Kidney epithelial cell (primary cell): ENCODE measurements at regions not wholly inside any gene's neighbourhood (a gene's known extent, or its start where the extent isn't known, plus 50 kb on each side); places are given as distances from the start of the nearest gene placed in this dataset.

Experiments
- DNase-seq: peaks from one replicate; pipeline ENCODE4 v3.0.0-alpha.2; 2010; ENCODE audit warnings: low read depth
- H3K27me3 ChIP-seq: 2 replicates; pipeline ENCODE4 v1.6.0; 2011; ENCODE audit warnings: low read length; ENCODE audit not compliant: control insufficient read depth, insufficient read depth
- H3K36me3 ChIP-seq: 2 replicates; pipeline ENCODE4 v1.5.1; 2011; ENCODE audit warnings: low read length; ENCODE audit not compliant: control insufficient read depth, insufficient read depth
- H3K4me3 ChIP-seq: 2 replicates; pipeline ENCODE4 v1.5.1; 2011; ENCODE audit warnings: low read depth, mild to moderate bottlenecking, control low read depth, low read length
- TF ChIP-seq, protein P1 (sequence below): IDR thresholded peaks from 2 replicates; pipeline ENCODE4 v1.5.1; 2011; ENCODE audit warnings: mild to moderate bottlenecking, moderate library complexity, low read length, control low read depth, inconsistent platforms; ENCODE audit not compliant: insufficient read depth, poor library complexity, severe bottlenecking

DNA sequence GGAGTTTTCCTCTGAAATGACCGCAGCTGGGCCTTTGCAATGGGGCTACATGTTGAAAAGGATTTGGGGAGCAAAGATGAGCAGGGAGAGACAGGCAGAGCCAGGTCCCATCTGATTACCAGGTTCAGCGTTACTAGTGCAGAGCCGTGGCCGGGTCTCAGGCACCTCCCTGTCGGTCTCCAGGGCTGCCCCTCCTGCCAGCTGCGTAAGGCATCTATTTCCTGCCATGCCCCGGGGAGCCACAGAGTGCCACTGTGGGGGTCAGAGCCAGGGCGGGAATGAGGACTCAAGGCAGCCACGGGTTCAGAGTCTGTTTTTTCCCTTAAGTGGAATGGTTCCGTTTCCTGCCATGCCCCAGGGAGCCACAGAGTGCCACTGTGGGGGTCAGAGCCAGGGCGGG, 382.6 kb upstream of the SHH start:
- no peak for DNase-seq
- no peak overlapping the region for H3K4me3 ChIP-seq
- TF ChIP-seq, protein P1, sequence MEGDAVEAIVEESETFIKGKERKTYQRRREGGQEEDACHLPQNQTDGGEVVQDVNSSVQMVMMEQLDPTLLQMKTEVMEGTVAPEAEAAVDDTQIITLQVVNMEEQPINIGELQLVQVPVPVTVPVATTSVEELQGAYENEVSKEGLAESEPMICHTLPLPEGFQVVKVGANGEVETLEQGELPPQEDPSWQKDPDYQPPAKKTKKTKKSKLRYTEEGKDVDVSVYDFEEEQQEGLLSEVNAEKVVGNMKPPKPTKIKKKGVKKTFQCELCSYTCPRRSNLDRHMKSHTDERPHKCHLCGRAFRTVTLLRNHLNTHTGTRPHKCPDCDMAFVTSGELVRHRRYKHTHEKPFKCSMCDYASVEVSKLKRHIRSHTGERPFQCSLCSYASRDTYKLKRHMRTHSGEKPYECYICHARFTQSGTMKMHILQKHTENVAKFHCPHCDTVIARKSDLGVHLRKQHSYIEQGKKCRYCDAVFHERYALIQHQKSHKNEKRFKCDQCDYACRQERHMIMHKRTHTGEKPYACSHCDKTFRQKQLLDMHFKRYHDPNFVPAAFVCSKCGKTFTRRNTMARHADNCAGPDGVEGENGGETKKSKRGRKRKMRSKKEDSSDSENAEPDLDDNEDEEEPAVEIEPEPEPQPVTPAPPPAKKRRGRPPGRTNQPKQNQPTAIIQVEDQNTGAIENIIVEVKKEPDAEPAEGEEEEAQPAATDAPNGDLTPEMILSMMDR: no peak
- H3K36me3 ChIP-seq: no peaks in the 10 kb centered on the region
- H3K27me3 ChIP-seq: no peaks in the 10 kb centered on the region

DNA sequence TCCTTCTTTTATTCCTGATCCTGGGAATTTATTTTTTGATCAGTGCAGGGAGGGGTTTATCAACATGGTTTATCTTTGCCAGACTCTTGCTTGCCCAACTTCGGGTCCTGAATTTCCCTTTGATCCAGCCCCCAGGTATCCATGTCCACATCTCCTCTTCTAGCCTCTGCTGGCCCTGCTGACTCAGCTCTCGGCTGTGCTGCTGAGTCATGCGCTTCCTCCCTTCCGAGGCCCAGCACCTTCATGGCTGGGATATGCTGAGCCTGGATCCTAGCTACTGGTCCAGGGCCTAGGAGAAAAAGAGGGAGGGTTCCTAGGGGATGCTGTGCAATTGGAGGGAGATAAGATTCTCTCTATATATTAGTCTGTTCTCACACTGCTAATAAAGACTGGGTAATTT, 380.7 kb upstream of the SHH start:
- Histone ChIP-seq H3K27me3 (no peaks in the 10 kb centered on the region), H3K36me3 (no peaks in the 10 kb centered on the region), H3K4me3 (no peak overlapping the region)
- no peak for DNase-seq
- TF ChIP-seq, protein P1: no peak

DNA sequence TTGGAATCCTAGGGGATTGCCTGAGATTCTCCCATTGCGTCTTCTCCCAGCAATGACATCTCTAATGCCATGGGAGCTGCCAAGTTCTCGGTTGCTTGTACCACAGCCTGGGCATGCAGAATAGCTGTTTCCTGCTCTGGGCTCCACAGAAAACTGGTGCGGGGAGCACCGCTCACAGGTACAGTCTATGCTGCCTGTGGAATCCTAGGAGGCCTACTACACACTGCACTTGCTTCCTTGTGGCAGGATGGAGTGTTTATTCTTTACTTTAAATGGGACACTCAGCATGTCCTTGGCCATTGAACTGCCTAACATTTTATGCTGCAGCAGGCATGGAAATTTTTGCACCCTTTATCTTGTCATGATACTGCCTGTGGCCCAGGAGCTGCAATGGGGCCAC, 378.8 kb upstream of the SHH start:
- Histone ChIP-seq H3K36me3 (no peaks in the 10 kb centered on the region), H3K27me3 (no peaks in the 10 kb centered on the region), H3K4me3 (no peak overlapping the region)
- TF ChIP-seq, protein P1: no peak
- no peak for DNase-seq

DNA sequence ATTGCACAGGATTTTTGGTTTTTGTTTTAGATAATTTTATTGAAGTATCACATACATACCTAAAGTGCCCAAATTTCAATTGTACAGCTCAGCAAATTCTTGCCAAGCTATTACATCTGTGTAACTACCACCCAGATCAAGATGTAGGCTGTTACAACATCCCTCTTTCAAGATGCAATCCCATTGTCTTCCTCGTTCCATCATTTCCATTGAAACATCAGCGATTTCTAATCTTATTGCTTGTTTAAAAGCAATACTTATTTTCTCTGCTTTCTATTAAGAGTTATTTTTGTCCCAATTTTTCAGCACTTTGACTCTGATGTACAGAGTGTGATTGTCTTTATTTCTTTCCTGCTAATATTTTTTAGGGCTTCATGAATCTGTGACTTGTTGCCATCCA, 372.8 kb upstream of the SHH start:
- H3K4me3 ChIP-seq: no peak overlapping the region
- no peaks in the 10 kb centered on the region for H3K27me3 ChIP-seq
- no peaks in the 10 kb centered on the region for H3K36me3 ChIP-seq
- TF ChIP-seq, protein P1: no peak
- no peak for DNase-seq

DNA sequence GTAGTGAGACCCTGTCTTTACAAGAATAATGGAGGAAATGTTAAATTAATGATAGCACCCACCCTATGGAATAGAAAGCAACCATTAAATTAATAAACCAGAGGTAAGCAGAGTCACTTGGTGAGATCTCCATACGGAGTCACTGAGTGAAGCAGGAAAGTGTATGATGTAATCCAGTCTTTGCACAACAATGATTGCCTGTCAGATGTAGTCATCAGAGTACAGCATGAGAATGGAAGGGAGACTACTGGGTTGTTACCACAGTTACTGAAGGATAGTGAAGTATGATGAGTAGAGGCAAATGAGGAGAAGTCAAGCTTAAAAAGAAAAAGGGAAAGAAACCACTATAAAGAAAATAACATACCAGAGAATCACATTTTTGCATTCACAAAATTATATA, 371.9 kb upstream of the SHH start:
- TF ChIP-seq, protein P1: no peak
- no peak for DNase-seq
- Histone ChIP-seq H3K36me3 (no peaks in the 10 kb centered on the region), H3K27me3 (no peaks in the 10 kb centered on the region), H3K4me3 (no peak overlapping the region)

DNA sequence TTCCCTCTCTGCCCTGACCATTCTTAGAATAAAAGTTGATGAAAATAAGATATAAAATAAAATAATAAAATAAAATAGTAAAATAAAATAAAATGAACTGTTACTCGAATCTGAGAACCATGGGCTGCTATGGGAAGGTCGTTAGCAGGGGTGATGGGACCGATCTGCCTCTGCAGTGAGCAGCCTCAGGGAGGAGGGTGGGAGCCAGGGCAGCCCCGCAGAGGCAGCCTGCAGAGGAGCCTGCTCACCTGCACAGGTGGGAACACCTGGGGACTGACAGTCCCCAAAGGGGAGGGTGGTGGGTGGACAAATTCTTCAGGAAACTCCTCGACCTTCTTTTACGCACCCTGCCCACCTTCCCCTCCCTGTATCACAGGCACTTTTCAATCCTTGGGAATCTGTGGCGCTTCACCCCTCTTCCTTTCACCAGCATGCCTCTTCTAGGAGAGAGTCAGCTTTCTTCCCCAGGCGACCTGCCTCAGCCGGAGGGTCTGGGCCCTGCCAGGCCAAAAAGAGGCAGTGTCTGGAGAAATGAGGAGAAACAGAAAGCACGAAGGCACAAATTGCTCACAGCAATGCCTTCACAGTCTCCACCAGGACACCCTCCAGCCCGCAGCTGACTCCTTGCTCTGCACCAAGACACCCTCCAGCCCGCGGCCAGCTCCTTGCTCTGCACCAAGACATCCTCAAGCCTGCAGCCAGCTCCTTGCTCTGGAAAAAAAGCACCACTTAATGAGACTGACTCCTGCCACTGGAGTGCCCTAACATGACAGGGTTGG, 368.4 kb upstream of the SHH start:
- Histone ChIP-seq H3K4me3 (no peak overlapping the region), H3K27me3 (no peaks in the 10 kb centered on the region), H3K36me3 (no peaks in the 10 kb centered on the region)
- no peak for DNase-seq
- TF ChIP-seq, protein P1: no peak
